HG03196 (cell line): ENCODE measurements at regions not wholly inside any gene's neighbourhood (a gene's known extent, or its start where the extent isn't known, plus 50 kb on each side); places are given as distances from the start of the nearest gene placed in this dataset.

ENCODE experiments used
- ATAC-seq: cut with Tn5 transposase; IDR thresholded peaks from one replicate; pipeline ENCODE4 v1.9.1; 2021; ENCODE audit not compliant: unreplicated experiment

DNA sequence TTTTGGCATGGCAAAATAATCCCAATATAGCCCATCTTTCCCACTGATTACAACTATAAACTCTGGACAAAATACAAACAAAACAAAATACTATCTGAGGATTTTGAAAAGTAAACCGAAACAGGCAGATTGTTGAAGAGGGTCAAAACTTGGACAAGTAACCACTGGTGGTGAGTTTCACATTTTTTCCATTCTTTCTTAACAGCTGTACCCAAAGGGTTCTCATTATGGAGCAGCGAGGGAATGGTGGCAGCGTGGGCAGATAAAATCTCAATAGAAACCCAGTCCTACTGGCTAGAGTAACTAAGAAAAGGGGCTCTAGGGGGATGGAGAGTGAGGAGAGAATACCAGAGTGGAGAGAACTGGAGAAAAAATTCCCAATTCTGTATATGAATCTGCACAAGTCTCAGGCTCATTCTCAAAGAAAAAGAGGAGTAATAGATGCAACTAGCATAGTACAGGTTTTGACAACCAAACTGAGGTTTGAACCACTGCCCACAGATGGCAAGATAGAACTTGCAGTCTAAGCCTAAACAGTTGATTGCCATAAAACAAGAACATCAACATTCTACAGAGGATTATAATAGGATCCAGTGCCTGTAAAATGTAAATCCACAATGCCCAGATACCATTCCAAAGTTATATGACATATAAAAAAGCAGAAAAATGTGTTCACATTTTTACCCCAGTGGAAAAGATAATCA is 284.5 kb downstream of the KCNRG start:
- no peak for ATAC-seq

DNA sequence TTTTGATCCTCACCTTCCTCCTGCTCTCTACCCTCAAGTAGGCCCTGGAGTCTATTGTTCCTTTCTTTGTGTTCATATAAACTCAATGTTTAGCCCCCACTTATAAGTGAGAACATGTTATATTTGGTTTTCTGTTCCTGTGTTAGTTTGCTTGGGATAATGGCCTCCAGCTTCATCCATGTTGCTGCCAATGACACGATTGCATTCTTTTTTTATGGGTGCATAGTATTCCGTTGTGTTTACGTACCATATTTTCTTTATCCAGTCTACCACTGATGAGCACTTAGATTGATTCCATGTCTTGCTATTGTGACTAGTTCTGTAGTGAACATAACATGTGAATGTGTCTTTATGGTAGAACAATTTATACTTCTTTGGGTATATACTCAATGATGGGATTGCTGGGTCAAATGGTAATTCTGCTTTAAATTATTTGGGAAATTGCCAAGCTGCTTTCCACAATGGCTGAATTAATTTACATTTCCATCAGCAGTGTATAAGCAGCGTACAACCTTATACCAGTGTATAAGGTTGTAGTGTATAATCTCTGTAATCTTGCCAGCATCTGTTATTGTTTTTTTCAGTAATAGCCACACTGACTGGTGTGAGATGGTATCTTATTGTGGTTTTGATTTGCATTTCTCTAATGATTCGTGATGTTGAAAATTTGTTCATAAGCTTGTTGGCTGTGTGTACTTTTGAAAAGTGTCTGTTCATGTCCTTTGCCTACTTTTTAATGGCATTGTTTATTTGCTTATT is 288.9 kb downstream of the KCNRG start:
- no peak for ATAC-seq

- no peak for ATAC-seq
Observed at GRCh38 chr13:50306156-50306555, 290.9 kb downstream of the KCNRG start.

- ATAC-seq, result no peak
Observed at GRCh38 chr13:50309318-50309717, 294.1 kb downstream of the KCNRG start.

DNA sequence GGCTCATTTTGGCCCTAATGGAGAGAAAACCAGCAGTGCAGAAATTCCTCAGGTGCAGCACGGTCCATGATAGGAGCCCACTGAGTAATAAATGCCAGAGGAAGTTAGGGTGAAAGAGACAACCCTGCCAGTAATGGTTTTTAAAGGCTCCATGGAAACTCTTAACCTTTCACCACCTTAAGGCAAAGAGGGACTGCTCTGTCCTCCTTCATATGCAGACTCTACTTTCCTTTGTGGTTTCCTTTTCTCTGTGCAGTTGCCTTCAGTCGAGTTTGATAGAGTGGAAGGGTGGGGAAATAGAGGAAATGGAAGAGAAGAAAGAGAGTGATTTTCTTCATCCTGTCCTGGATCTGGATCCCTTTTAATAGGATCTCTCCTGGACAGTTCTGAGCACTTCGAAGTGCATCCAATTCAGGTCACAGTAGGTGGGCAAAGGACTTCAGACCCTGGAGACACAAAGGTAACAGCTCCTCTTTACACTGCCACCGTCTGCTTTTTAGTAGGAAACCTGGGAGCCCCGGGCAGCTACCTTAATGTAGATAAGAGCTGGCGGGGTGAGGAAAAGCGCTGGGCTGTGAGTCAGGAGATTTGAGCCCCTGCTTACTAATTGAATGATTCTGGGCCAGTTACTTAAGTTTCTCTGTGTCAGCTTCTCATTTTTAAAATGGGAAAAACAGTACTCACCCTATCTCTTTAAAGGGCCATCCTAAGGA is 294.8 kb downstream of the KCNRG start:
- no peak for ATAC-seq

DNA sequence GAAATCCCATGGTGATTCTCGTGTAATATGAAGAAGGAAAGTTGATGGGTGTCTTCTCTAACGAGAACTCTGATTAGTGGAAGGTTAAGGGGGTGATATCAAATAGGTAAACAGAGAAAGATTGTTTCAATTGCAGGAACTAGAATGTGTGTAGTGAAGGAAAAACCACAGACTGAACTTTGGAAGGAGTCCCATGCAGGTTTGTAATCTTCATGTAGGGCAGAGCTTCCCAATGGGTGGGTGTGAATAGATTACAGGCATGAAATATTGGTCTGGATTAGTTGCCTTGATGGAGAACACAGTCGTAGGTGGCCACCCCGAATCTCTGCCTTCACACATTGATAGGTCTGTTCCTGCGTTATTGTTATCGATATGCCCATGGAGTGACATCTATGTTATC is 295.5 kb downstream of the KCNRG start:
- no peak for ATAC-seq

DNA sequence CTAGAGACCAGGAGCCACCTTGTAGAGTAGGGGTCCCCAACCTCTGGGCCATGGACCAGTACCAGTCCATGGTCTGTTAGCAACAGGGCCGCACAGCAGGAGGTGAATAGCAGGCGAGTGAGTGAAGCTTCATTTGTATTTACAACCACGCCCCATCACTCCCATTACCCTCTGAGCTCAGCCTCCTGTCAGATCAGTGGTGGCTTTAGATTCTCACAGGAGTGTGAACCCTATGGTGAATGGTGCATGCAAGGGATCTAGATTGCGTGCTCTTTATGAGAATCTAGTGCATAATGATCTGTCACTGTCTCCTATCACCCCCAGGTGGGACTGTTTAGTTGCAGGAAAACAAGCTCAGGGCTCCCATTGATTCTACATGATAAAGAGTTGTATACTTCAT is 303.6 kb downstream of the KCNRG start:
- ATAC-seq, result no peak

DNA sequence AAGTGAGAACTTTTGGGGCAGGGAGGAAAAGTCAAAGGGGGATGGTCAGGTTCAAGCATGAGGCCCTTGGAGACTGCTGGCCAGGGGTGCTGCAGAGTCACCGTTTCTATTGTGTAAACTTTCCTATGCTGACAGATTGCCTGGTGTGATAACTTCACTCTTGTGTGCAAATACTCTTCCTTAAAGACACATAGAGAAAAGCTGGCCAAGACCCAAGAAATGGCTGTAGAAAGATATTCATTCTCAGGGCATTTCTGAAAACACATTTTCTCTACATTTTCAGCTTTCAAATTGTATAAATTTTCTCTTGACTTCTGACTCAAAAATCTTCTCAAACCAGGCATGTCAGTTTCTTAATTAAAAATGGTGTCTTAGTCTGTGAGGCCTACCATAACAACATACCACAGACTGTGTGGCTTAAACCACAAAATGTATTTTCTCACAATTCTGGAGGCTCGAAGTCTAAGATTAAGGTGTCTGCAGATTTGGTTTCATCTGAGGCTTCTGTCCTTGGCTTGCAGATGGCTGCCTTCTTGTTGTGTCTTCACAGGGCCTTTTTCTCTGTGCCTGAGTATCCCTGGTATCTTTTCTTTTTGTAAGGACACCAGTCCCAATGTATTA is 304.5 kb downstream of the KCNRG start:
- no peak for ATAC-seq

- ATAC-seq, result no peak
Observed at GRCh38 chr13:50320271-50320862, 305.1 kb downstream of the KCNRG start.

DNA sequence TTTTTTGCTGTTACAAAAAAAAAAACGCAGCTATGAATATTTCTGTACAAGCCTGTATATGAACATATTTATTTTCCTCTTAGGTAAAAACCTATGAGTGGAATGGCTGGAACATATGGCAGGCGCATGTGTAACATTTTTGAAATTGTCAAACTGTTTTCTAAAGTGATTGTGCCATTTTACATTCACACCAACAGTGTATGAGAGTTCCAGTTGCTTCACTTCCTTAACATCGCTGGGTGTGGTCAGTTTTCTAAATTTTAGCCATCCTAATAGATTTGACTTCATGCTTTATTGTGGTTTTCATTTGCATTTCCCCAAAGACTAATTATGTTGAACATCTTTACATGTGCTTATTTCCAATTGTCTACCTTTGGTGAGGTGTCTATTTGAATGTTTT is 306.8 kb downstream of the KCNRG start:
- no peak for ATAC-seq

- ATAC-seq, result no peak
Observed at GRCh38 chr13:50323440-50324065, 308.3 kb downstream of the KCNRG start.

GRCh38 chr13:50326271-50326670 is 311.0 kb downstream of the KCNRG start:
- ATAC-seq, result no peak

GRCh38 chr13:50326811-50327210 is 311.6 kb downstream of the KCNRG start:
- ATAC-seq, result no peak

DNA sequence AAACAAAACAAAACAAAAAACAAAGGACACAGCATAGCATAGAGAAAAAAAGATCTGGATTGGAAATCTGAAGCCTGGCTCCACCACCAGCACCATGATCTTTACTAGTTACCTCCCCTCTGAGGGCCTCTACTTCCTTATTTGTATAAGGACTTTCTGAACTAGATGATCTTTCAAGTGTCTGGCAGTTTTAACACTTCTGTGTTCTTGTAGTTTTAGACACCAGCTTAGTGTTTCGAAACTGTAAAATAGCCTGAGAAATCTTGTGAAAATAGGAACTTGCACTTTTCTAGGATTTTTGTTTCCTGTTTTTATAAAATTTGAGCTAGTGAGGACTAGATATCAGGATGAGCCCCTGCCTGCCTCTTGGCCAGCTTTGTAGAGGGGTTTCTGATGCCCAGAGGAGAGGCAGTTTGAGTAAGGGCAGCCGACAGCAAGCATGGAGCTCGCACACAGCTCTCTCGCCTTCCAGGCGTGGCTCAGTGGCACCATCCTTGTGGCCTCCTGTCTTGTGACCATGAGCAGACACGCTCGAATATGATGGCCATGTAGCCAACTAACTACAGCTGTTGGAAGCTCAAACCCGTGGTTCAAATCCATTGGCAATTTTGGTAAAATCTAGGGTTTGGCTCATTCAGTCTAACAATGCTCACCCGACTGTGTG is 319.0 kb downstream of the KCNRG start:
- no peak for ATAC-seq

DNA sequence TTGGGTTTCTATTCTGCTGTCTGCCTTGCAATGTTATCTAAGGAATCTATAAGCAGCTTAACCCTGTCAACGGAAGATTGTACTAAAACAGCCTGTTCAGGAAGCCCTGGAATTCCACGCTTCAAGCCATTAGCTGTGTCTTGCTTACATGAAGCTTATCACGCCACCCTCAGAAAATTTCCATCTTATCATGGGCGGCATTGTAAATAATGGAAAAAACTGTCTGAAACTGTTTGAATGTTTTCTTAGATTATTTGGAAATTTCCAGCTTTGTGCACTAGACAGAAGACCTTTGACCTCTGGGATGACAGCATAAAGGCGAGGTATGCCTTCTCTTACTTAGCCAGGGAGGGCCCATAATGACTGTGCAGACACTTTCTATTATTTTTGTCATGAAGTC is 319.7 kb downstream of the KCNRG start:
- ATAC-seq, result no peak

GRCh38 chr13:50339271-50339670 is 324.0 kb downstream of the KCNRG start:
- no peak for ATAC-seq

DNA sequence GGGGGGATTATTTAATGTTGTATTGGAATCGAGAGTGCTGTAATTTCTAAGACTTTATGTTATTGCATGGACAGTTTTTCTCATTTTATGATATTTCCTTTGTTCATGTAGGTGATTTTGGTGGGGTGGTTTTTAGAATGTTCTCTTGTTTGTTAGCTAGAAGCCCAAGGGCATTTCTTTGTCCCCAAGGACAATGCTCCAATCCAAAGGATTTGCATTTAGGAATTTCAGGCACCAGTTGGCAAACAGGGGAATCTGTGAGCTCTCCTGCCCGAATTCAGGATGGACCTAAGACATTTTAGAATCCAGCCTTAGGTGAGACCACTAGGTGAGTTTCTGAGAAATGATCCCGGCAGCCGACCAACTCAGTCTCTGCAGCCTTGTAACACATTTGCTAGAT is 324.9 kb downstream of the KCNRG start:
- ATAC-seq, result no peak

DNA sequence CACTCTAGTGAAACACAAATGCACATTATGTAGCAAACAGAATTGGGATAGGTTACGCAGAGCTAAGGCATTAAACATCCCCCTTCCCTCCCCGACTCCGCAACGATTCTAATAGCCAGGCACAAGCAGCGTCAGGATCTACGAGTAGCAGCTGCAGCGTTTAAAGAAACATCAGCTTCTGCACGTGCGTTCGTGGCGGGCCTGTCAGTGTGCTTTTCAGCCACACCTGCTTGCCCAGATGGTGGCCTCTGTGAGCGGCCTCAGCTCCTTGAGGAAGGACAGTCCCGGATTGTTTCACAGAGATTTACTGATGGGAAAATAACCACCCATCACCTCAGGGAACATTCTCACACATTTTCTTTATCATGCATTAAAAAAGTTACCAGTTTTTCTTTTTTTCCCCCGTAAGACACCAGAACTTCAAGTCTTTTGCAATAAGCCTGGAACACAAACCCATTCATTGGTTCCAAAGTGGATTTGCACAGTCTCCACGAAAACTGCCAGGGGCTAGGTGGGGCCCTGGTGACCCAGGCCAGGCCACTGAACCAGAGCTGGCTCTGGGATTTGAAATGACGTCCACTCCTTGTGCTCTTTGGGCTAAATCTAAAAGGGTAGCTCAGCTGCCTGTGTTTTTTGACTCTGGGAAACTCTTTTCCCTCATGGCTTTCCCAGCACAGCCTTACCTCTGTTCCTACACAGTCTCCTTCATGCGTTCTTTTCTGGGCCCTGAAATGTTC is 325.5 kb downstream of the KCNRG start:
- ATAC-seq, result no peak

GRCh38 chr13:50341526-50341925 is 326.3 kb downstream of the KCNRG start:
- ATAC-seq, result no peak

DNA sequence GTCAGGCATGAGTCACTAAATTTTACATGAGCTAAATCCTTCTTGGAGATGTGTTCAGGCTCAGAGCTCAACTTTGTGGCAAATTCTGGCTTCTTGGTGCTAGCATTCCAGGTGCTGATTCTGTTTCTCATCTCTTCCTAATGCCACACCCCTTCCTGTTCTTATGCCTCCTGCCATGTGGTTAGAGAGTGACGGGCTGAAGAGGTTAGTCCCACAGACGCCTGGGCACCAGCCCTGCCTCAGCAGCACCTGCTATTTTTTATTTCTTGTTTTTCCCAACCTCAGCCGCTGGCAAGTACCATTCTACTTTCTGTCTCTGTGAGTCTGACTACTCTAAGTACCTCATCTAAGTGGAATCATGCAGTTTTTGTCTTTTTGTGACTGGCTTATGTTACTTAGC is 329.5 kb downstream of the KCNRG start:
- no peak for ATAC-seq
